ENCODE measurements at regions not wholly inside any gene's neighbourhood (a gene's known extent, or its start where the extent isn't known, plus 50 kb on each side); places are given as distances from the start of the nearest gene placed in this dataset.

DNA sequence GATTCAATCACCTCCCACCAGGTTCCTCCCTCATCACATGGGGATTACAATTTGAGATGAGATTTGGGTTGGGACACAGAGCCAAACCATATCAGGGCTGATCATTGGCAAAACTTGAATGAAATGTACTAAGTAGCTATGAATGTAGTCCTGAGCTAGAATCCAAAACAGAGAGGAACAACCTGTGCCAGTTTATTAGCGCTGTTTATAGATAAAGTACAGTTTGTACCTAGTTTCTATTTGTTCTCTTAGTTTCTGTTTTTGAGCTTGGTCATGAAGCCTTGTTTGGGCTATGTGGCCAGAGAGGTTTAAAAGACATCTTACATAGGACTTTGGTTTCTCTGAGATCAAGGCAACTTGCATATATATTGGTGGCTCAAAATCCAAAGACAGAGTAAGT, 66.9 kb upstream of the INPP4B start:
- Histone ChIP-seq H3K27ac (peak overlapping the region in 3 of 5 donors; percentile 22 to 73 (median 43)), H3K27me3 (no peaks in the 10 kb centered on the region), H3K4me3 (no peak overlapping the region), H3K4me1 (peaks cover 0 to 8% (median 0%) of the 10 kb centered on the region in 4 donors), H3K9me3 (no peaks in the 10 kb centered on the region), H3K36me3 (no peaks in the 10 kb centered on the region)
- 48 to 80% (median 78%) methylated on average over 1 of the region's 1 CpG for WGBS, 5 donors
- TF ChIP-seq EP300 (IDR thresholded peaks at IDR 0.05), result no peak
- no peak for TF ChIP-seq POLR2A (IDR thresholded peaks at IDR 0.05)
- TF ChIP-seq POLR2AphosphoS5 (IDR thresholded peaks at IDR 0.05), result peak in 1 of 3 donors; percentile 5
- TF ChIP-seq, protein P1, sequence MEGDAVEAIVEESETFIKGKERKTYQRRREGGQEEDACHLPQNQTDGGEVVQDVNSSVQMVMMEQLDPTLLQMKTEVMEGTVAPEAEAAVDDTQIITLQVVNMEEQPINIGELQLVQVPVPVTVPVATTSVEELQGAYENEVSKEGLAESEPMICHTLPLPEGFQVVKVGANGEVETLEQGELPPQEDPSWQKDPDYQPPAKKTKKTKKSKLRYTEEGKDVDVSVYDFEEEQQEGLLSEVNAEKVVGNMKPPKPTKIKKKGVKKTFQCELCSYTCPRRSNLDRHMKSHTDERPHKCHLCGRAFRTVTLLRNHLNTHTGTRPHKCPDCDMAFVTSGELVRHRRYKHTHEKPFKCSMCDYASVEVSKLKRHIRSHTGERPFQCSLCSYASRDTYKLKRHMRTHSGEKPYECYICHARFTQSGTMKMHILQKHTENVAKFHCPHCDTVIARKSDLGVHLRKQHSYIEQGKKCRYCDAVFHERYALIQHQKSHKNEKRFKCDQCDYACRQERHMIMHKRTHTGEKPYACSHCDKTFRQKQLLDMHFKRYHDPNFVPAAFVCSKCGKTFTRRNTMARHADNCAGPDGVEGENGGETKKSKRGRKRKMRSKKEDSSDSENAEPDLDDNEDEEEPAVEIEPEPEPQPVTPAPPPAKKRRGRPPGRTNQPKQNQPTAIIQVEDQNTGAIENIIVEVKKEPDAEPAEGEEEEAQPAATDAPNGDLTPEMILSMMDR (IDR thresholded peaks at IDR 0.05), result no peak
- intact Hi-C loops (cut with DNase I; ENCODE audit: low total_unique reads), result no loop called here
- DNase-seq, result no peak

DNA sequence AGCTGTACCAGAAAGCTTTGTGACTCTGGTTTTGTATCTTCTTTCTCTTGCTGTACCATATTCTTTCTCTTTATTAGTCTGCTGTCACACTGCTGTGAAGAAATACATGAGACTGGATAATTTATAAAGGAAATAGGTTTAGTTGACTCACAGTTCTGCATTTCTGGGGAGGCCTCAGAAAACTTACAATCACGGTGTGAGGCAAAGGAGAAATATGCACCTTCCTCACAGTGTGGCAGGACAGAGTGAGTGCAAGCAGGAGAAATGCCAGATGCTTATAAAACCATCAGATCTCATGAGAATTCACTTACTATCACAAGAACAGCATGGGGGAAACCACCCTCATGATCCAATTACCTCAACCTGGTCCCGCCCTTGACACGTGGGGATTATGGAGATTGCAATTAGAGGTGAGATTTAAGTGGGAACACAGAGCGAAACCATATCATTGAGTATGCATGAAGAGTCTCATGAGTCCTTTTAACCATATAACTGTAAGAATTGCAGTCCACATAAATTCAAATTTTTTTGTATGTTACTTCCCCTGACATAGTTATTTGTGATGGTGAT, 67.4 kb upstream of the INPP4B start:
- Histone ChIP-seq H3K9me3 (no peaks in the 10 kb centered on the region), H3K36me3 (no peaks in the 10 kb centered on the region), H3K4me3 (no peak overlapping the region), H3K27ac (peak overlapping the region in 3 of 5 donors; percentile 18 to 73 (median 43)), H3K27me3 (no peaks in the 10 kb centered on the region), H3K4me1 (peaks cover 0 to 8% (median 0%) of the 10 kb centered on the region in 4 donors)
- DNase-seq, result no peak
- 69 to 83% (median 75%) methylated on average over 4 of the region's 4 CpGs for WGBS, 5 donors
- intact Hi-C loops (cut with DNase I; ENCODE audit: low total_unique reads), result no loop called here
- TF ChIP-seq, protein P1 (IDR thresholded peaks at IDR 0.05), result no peak
- TF ChIP-seq POLR2A (IDR thresholded peaks at IDR 0.05), result no peak
- no peak for TF ChIP-seq EP300 (IDR thresholded peaks at IDR 0.05)
- no peak for TF ChIP-seq POLR2AphosphoS5 (IDR thresholded peaks at IDR 0.05)

DNA sequence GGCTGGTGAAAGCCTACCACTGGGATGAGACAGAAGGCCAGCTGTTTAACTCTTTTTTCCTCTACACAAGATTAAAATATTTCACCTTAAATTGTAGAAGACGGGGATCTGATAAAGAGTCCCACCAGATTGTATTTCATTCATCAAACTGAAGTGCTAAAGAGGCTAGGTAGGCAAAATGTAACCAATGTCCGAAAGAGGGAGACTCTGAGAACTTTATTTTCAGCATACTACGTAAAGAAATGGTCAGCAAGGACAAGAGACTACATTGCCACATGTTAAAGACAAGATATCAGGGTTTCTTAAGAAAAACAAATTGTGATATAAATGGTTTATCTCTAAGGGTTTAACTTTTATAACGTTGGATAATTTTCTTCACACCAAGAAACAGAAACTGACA, 71.6 kb upstream of the INPP4B start:
- WGBS, 5 donors, result 75 to 81% (median 78%) methylated on average over 4 of the region's 4 CpGs
- no peaks in the 10 kb centered on the region for H3K9me3 ChIP-seq
- no peaks in the 10 kb centered on the region for H3K27me3 ChIP-seq
- no peak for DNase-seq
- intact Hi-C loops (cut with DNase I; ENCODE audit: low total_unique reads), result no loop called here
- H3K36me3 ChIP-seq, result no peaks in the 10 kb centered on the region
- H3K4me3 ChIP-seq, result no peak overlapping the region
- H3K27ac ChIP-seq, result no peak overlapping the region
- TF ChIP-seq EP300 (IDR thresholded peaks at IDR 0.05) (no peak), POLR2A (IDR thresholded peaks at IDR 0.05) (no peak), POLR2AphosphoS5 (IDR thresholded peaks at IDR 0.05) (no peak)
- TF ChIP-seq, protein P1 (IDR thresholded peaks at IDR 0.05), result no peak
- H3K4me1 ChIP-seq, result peaks cover 0 to 2% (median 0%) of the 10 kb centered on the region in 4 donors

DNA sequence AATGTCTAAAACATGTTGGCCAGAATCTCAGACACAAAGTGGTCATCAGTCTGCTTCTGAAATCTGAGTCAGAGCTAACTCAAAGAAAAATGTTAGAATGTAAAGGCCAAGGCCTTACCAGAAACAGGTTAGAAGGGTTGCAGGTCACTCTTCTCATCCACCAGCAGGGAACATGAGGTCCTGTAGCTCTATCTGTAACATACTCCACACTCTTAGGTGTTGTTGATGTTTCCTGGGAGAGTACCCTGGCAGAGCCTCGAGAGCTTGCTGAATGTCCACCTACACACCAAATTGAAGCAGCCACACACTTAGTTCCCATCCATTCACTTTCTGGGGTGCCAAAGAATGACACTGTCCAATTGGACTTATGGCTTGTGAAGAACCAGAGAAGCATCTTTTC, 76.6 kb upstream of the INPP4B start:
- Histone ChIP-seq H3K9me3 (no peaks in the 10 kb centered on the region), H3K27ac (peak overlapping the region in 1 of 5 donors; percentile 6), H3K4me1 (peaks cover 0 to 24% (median 11%) of the 10 kb centered on the region in 4 donors), H3K36me3 (no peaks in the 10 kb centered on the region), H3K27me3 (no peaks in the 10 kb centered on the region), H3K4me3 (no peak overlapping the region)
- 38 to 70% (median 61%) methylated on average over 1 of the region's 1 CpG for WGBS, 5 donors
- intact Hi-C loops (cut with DNase I; ENCODE audit: low total_unique reads), result no loop called here
- no peak for DNase-seq
- TF ChIP-seq POLR2AphosphoS5 (IDR thresholded peaks at IDR 0.05) (no peak), POLR2A (IDR thresholded peaks at IDR 0.05) (no peak), EP300 (IDR thresholded peaks at IDR 0.05) (no peak)
- TF ChIP-seq, protein P1 (IDR thresholded peaks at IDR 0.05), result no peak

Data from stomach (tissue), 8 donors.